Epithelial cell of esophagus (primary cell): ENCODE measurements at regions not wholly inside any gene's neighbourhood (a gene's known extent, or its start where the extent isn't known, plus 50 kb on each side); places are given as distances from the start of the nearest gene placed in this dataset.

Source experiments
- DNase-seq: peaks from one replicate; pipeline ENCODE4 v3.0.0; 2010; ENCODE audit warnings: low read depth
- H3K4me3 ChIP-seq: 2 replicates; pipeline ENCODE4 v1.5.1; 2011; ENCODE audit warnings: mild to moderate bottlenecking, low read length, control low read depth
- TF ChIP-seq, protein P1 (sequence below): IDR thresholded peaks from 2 replicates; pipeline ENCODE4 v1.5.1; 2011; ENCODE audit warnings: low read depth, mild to moderate bottlenecking, low read length, control low read depth, inconsistent platforms; ENCODE audit not compliant: insufficient read depth; ENCODE audit errors: missing control alignments

- DNase-seq = peak; percentile 81
- TF ChIP-seq, protein P1, sequence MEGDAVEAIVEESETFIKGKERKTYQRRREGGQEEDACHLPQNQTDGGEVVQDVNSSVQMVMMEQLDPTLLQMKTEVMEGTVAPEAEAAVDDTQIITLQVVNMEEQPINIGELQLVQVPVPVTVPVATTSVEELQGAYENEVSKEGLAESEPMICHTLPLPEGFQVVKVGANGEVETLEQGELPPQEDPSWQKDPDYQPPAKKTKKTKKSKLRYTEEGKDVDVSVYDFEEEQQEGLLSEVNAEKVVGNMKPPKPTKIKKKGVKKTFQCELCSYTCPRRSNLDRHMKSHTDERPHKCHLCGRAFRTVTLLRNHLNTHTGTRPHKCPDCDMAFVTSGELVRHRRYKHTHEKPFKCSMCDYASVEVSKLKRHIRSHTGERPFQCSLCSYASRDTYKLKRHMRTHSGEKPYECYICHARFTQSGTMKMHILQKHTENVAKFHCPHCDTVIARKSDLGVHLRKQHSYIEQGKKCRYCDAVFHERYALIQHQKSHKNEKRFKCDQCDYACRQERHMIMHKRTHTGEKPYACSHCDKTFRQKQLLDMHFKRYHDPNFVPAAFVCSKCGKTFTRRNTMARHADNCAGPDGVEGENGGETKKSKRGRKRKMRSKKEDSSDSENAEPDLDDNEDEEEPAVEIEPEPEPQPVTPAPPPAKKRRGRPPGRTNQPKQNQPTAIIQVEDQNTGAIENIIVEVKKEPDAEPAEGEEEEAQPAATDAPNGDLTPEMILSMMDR = peak; percentile 81
These were observed 60.0 kb upstream of the BANK1 start for GRCh38 chr4:101730291-101731117.

GRCh38 chr4:101727238-101727637 lies 63.3 kb upstream of the BANK1 start:
- DNase-seq = no peak
- H3K4me3 ChIP-seq = no peak overlapping the region
- TF ChIP-seq, protein P1 = no peak

More at GRCh38 chr4:101730291-101731117, 60.0 kb upstream of the BANK1 start:
- H3K4me3 ChIP-seq = no peak overlapping the region

DNA sequence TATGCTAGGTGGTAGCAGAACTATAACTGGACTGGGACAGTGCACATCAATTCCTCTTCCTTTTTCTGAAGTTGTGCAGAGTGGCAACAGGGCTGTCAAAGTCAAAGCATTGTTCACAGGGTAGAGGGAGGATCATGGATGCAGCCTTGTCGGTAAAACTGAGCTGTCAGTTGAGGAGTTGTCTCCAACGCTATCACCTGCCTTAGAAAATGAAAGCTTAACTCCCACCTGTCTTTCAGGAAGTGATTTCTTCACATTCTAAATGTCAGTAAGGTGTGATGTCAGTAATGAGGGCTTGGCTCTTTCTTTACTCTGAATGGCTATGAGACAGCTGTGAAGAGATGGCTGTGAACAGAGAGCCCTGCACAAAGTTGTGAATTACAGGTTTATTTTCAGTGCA lies 66.4 kb upstream of the BANK1 start:
- TF ChIP-seq, protein P1 = no peak
- no peak overlapping the region for H3K4me3 ChIP-seq
- DNase-seq = peak; percentile 6

- DNase-seq = no peak
- TF ChIP-seq, protein P1 = no peak
These were observed 71.7 kb upstream of the BANK1 start for GRCh38 chr4:101718810-101719209.

DNA sequence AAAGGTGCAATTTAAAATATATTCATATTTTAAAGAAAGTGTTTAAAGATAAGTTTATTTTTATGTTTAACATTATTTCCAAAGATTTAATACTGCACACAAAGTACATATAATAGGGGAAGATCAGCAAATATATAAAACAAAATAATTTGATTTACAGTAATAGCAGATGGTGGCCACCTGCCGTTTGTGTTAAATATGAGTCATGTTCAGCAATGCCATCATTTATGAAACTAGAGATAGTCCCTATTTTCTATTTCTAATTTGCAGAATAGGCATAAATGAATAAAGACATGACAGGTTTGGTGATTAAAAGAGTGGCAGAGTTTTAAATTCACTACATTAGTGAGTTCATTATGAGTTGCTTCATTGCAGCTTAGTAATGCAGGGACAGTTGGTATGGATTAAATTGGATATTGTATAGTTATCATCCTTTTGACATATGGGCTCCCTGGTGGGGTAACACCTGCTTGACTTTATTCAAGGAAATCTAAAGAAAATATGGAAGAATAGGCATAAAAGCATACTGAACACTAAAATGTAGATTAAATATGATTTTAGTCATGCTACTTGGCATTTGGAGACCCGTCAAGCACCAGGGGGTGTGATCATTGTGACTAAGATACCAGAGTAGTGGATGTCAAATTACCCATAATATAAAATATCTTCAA lies 78.8 kb upstream of the BANK1 start:
- DNase-seq = no peak
- no peak overlapping the region for H3K4me3 ChIP-seq
- TF ChIP-seq, protein P1 = no peak

More at GRCh38 chr4:101718810-101719209, 71.7 kb upstream of the BANK1 start:
- no peak overlapping the region for H3K4me3 ChIP-seq

DNA sequence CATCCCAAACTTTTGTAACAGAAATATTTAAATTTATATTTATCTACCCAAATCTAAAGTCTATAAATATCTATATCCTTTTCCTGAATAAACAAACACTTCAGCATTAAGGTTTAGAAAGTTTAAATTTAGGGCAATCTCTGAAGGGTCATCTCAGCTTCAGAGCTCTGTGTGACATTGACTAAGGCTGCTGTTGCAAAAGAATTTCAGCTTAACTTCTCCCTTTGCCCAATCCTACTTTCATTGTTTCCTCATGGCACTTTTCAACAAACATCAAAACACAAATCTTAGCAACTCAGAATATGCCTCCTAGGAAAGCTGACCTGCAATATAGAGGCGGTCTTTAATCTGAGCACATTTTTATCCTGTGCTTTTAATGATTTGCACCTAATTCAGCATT lies 79.7 kb upstream of the BANK1 start:
- no peak for DNase-seq
- TF ChIP-seq, protein P1 = no peak
- no peak overlapping the region for H3K4me3 ChIP-seq
